Neuronal stem cell (in vitro differentiated cells): ENCODE measurements at regions not wholly inside any gene's neighbourhood (a gene's known extent, or its start where the extent isn't known, plus 50 kb on each side); places are given as distances from the start of the nearest gene placed in this dataset.

Experiments
- DNase-seq: peaks from one replicate; pipeline ENCODE4 v3.0.0-alpha.2; 2013; ENCODE audit warnings: low spot score
- H2AFZ ChIP-seq: one replicate; pipeline ENCODE4 v1.6.1; 2013; ENCODE audit warnings: mild to moderate bottlenecking, low read length, inconsistent platforms
- H2AK5ac ChIP-seq: 2 replicates; pipeline ENCODE4 v1.6.1; 2013; ENCODE audit warnings: low read depth, mild to moderate bottlenecking, inconsistent platforms, low read length, moderate library complexity, mixed read lengths
- H2BK120ac ChIP-seq: 2 replicates; pipeline ENCODE4 v1.6.1; 2013; ENCODE audit warnings: low read depth, mild to moderate bottlenecking, inconsistent platforms, low read length, moderate library complexity, mixed read lengths
- H2BK12ac ChIP-seq: one replicate; pipeline ENCODE4 v1.6.1; 2013; ENCODE audit warnings: low read length, inconsistent platforms
- H2BK15ac ChIP-seq: 2 replicates; pipeline ENCODE4 v1.6.1; 2013; ENCODE audit warnings: mild to moderate bottlenecking, low read length, inconsistent platforms, mixed read lengths
- H2BK5ac ChIP-seq: one replicate; pipeline ENCODE4 v1.6.1; 2013; ENCODE audit warnings: inconsistent platforms, mild to moderate bottlenecking, low read length, moderate library complexity
- H3K14ac ChIP-seq: one replicate; pipeline ENCODE4 v1.6.1; 2013; ENCODE audit warnings: low read length, inconsistent platforms
- H3K18ac ChIP-seq: 2 replicates; pipeline ENCODE4 v1.6.1; 2013; ENCODE audit warnings: low read length, inconsistent platforms
- H3K23ac ChIP-seq: 2 replicates; pipeline ENCODE4 v1.6.1; 2013; ENCODE audit warnings: low read depth, mild to moderate bottlenecking, mixed read lengths, low read length, inconsistent platforms; ENCODE audit not compliant: poor library complexity
- H3K27ac ChIP-seq: replicated peaks from 3 replicates; pipeline ENCODE4 v1.5.1; 2013; ENCODE audit warnings: low read length, inconsistent platforms
- H3K27me3 ChIP-seq, 3 experiments: 2 replicates each; pipeline ENCODE4 v1.6.1; 2013; ENCODE audit warnings: low read length in 3 of 3, mild to moderate bottlenecking in 2 of 3, inconsistent platforms in 1 of 3, low read depth in 1 of 3, mixed read lengths in 1 of 3, moderate library complexity in 1 of 3; ENCODE audit not compliant: control insufficient read depth in 3 of 3, insufficient read depth in 3 of 3
- H3K36me3 ChIP-seq, 2 donors: replicated peaks in 1 of 2; 2 replicates each; pipeline ENCODE4 v1.6.1; 2013; ENCODE audit warnings: low read length in 2 of 2; ENCODE audit not compliant: control insufficient read depth in 2 of 2, insufficient read depth in 2 of 2
- H3K4ac ChIP-seq: 2 replicates; pipeline ENCODE4 v1.6.1; 2013; ENCODE audit warnings: inconsistent platforms, mild to moderate bottlenecking, low read length, moderate library complexity
- H3K4me1 ChIP-seq, 2 donors: 1 replicate in 1 of 2; 2 replicates in 1 of 2; pipeline ENCODE4 v1.6.1; 2013; ENCODE audit warnings: low read length in 2 of 2, low read depth in 1 of 2; ENCODE audit not compliant: control insufficient read depth in 2 of 2, insufficient read depth in 1 of 2
- H3K4me2 ChIP-seq: one replicate; pipeline ENCODE4 v1.6.1; 2013; ENCODE audit warnings: mild to moderate bottlenecking, low read length, inconsistent platforms; ENCODE audit not compliant: insufficient read depth, poor library complexity, severe bottlenecking
- H3K4me3 ChIP-seq, 2 donors: 2 replicates each; pipeline ENCODE4 v1.5.1; 2013; ENCODE audit warnings: low read length in 2 of 2, mild to moderate bottlenecking in 2 of 2, inconsistent platforms in 1 of 2, moderate library complexity in 1 of 2
- H3K79me1 ChIP-seq: one replicate; pipeline ENCODE4 v1.6.1; 2013; ENCODE audit warnings: low read depth, mild to moderate bottlenecking, inconsistent platforms, low read length, moderate library complexity
- H3K9ac ChIP-seq: one replicate; pipeline ENCODE4 v1.6.1; 2013; ENCODE audit warnings: mild to moderate bottlenecking, low read depth, low read length, inconsistent platforms; ENCODE audit not compliant: poor library complexity
- H3K9me3 ChIP-seq, 2 donors: replicated peaks in 1 of 2; 2 replicates each; pipeline versions ENCODE3 to v1.6.1; 2013; ENCODE audit warnings: low read length in 2 of 2, mild to moderate bottlenecking in 2 of 2, inconsistent platforms in 1 of 2, low read depth in 1 of 2, mixed read lengths in 1 of 2, moderate library complexity in 1 of 2; ENCODE audit not compliant: control insufficient read depth in 2 of 2, insufficient read depth in 1 of 2
- H4K8ac ChIP-seq: one replicate; pipeline ENCODE4 v1.6.1; 2013; ENCODE audit warnings: low read depth, mild to moderate bottlenecking, inconsistent platforms, low read length, moderate library complexity
- H4K91ac ChIP-seq: one replicate; pipeline ENCODE4 v1.6.1; 2013; ENCODE audit warnings: low read length, low read depth, mild to moderate bottlenecking, inconsistent platforms; ENCODE audit not compliant: poor library complexity
- WGBS, 2 donors: extraction: QIAGEN DNeasy Blood & Tissue Kit; methylation state at CpG; one replicate each; pipeline ENCODE4 v1.1.7; 2013; ENCODE audit warnings: missing lambda C conversion rate in 2 of 2, mixed read lengths in 1 of 2; ENCODE audit not compliant: insufficient read length in 2 of 2, insufficient replicate concordance in 1 of 2; ENCODE audit errors: extremely low coverage in 2 of 2; 5-methylcytosine and 5-hydroxymethylcytosine counted together

- Histone ChIP-seq H2AFZ (no peak overlapping the region), H3K36me3 (no peaks in the 10 kb centered on the region), H4K8ac (no peak overlapping the region), H4K91ac (no peak overlapping the region), H3K18ac (no peak overlapping the region), H2BK120ac (no peak overlapping the region), H2BK5ac (no peak overlapping the region), H2AK5ac (no peak overlapping the region), H3K4ac (no peak overlapping the region), H3K23ac (no peak overlapping the region), H3K27ac (no peak overlapping the region), H3K9me3 (peaks cover 0 to 4% of the 10 kb centered on the region in 2 donors), H3K79me1 (no peaks in the 10 kb centered on the region), H3K14ac (no peak overlapping the region), H3K4me1 (no peaks in the 10 kb centered on the region), H3K27me3 (peaks cover 0 to 8% (median 0%) of the 10 kb centered on the region in 3 experiments), H3K4me2 (no peak overlapping the region), H3K9ac (no peak overlapping the region), H2BK15ac (no peak overlapping the region), H3K4me3 (no peak overlapping the region), H2BK12ac (no peak overlapping the region)
- WGBS, 2 donors = no CpG with 5 or more reads among the region's 5 CpGs
- DNase-seq = no peak
These were observed 84.2 kb upstream of the RMP24 start for GRCh38 chr18:35888329-35888728.

- Histone ChIP-seq H2AK5ac (no peak overlapping the region), H4K8ac (no peak overlapping the region), H3K9ac (no peak overlapping the region), H3K4ac (no peak overlapping the region), H2BK5ac (no peak overlapping the region), H3K18ac (no peak overlapping the region), H3K4me1 (no peaks in the 10 kb centered on the region), H2BK120ac (no peak overlapping the region), H3K4me2 (no peak overlapping the region), H3K27me3 (peaks cover 0 to 8% (median 0%) of the 10 kb centered on the region in 3 experiments), H3K36me3 (no peaks in the 10 kb centered on the region), H4K91ac (no peak overlapping the region), H2BK15ac (no peak overlapping the region), H3K79me1 (no peaks in the 10 kb centered on the region), H3K23ac (no peak overlapping the region), H3K27ac (no peak overlapping the region), H2AFZ (no peak overlapping the region), H3K9me3 (peaks cover 0 to 4% of the 10 kb centered on the region in 2 donors), H3K4me3 (no peak overlapping the region), H2BK12ac (no peak overlapping the region), H3K14ac (no peak overlapping the region)
- DNase-seq = no peak
- WGBS, 2 donors = no CpG with 5 or more reads among the region's 1 CpG
These were observed 82.8 kb upstream of the RMP24 start for GRCh38 chr18:35889677-35890076.

- Histone ChIP-seq H3K27me3 (peaks cover 0 to 8% (median 0%) of the 10 kb centered on the region in 3 experiments), H3K9ac (no peak overlapping the region), H3K9me3 (peaks cover 0 to 4% of the 10 kb centered on the region in 2 donors), H4K8ac (peak overlapping the region; percentile 72), H3K4me3 (no peak overlapping the region), H3K23ac (no peak overlapping the region), H3K79me1 (no peaks in the 10 kb centered on the region), H2BK15ac (no peak overlapping the region), H3K14ac (no peak overlapping the region), H3K4me2 (no peak overlapping the region), H3K36me3 (no peaks in the 10 kb centered on the region), H3K4ac (no peak overlapping the region), H3K27ac (no peak overlapping the region), H3K18ac (no peak overlapping the region), H2BK120ac (no peak overlapping the region), H2AFZ (no peak overlapping the region), H3K4me1 (no peaks in the 10 kb centered on the region), H2AK5ac (no peak overlapping the region), H4K91ac (no peak overlapping the region), H2BK5ac (no peak overlapping the region), H2BK12ac (no peak overlapping the region)
- no peak for DNase-seq
- no CpG with 5 or more reads among the region's 3 CpGs for WGBS, 2 donors
These were observed 82.2 kb upstream of the RMP24 start for GRCh38 chr18:35890323-35890722.

GRCh38 chr18:35892118-35892517 is 80.4 kb upstream of the RMP24 start:
- Histone ChIP-seq H2AK5ac (no peak overlapping the region), H2AFZ (no peak overlapping the region), H4K8ac (no peak overlapping the region), H2BK5ac (no peak overlapping the region), H4K91ac (no peak overlapping the region), H3K27me3 (peaks cover 0 to 7% (median 0%) of the 10 kb centered on the region in 3 experiments), H3K4ac (no peak overlapping the region), H3K14ac (no peak overlapping the region), H3K4me2 (no peak overlapping the region), H3K4me3 (no peak overlapping the region), H3K9me3 (peaks cover 0 to 5% of the 10 kb centered on the region in 2 donors), H2BK12ac (no peak overlapping the region), H2BK15ac (no peak overlapping the region), H3K27ac (no peak overlapping the region), H3K9ac (no peak overlapping the region), H3K23ac (no peak overlapping the region), H3K4me1 (no peaks in the 10 kb centered on the region), H2BK120ac (no peak overlapping the region), H3K36me3 (no peaks in the 10 kb centered on the region), H3K79me1 (no peaks in the 10 kb centered on the region), H3K18ac (no peak overlapping the region)
- DNase-seq = no peak
